Daoy (cell line): ENCODE measurements at regions not wholly inside any gene's neighbourhood (a gene's known extent, or its start where the extent isn't known, plus 50 kb on each side); places are given as distances from the start of the nearest gene placed in this dataset.
"Not testable (repeated sequence)": the region's sequence is repeated elsewhere in the genome, so short reads cannot be mapped to it uniquely, and the experiment has no call there.

Experiments
- DNase-seq: peaks from one replicate; pipeline ENCODE4 v3.0.0-alpha.2; 2015; ENCODE audit warnings: low read depth

- DNase-seq: no peak
Measured at GRCh38 chr3:144921710-144922109, 950.1 kb downstream of the DIPK2A start.

- no peak for DNase-seq
Measured at GRCh38 chr3:144923046-144923775, 951.6 kb downstream of the DIPK2A start.

GRCh38 chr3:144930431-144930830 lies 958.8 kb downstream of the DIPK2A start:
- no peak for DNase-seq

GRCh38 chr3:144931590-144931989 lies 960.0 kb downstream of the DIPK2A start:
- no peak for DNase-seq

- no peak for DNase-seq
Measured at GRCh38 chr3:144942093-144942837, 970.6 kb downstream of the DIPK2A start.

- no peak for DNase-seq
Measured at GRCh38 chr3:144942838-144943197, 971.2 kb downstream of the DIPK2A start.

- DNase-seq: no peak
Measured at GRCh38 chr3:144947895-144948294, 976.3 kb downstream of the DIPK2A start.

- DNase-seq: no peak
Measured at GRCh38 chr3:144948711-144949110, 977.1 kb downstream of the DIPK2A start.

GRCh38 chr3:144953959-144954358 lies 982.3 kb downstream of the DIPK2A start:
- DNase-seq: no peak

GRCh38 chr3:144957398-144958101 lies 985.9 kb downstream of the DIPK2A start:
- DNase-seq: no peak

- DNase-seq: no peak
Measured at GRCh38 chr3:144963810-144964209, 992.2 kb downstream of the DIPK2A start.

- DNase-seq: no peak
Measured at GRCh38 chr3:144966560-144966959, 994.9 kb downstream of the DIPK2A start.

GRCh38 chr3:144968750-144969350 lies 997.2 kb downstream of the DIPK2A start:
- DNase-seq: no peak

GRCh38 chr3:144984481-144984880 lies 1012.9 kb downstream of the DIPK2A start:
- DNase-seq: not testable (repeated sequence)

- DNase-seq: no peak
Measured at GRCh38 chr3:144989807-144990206, 1018.2 kb downstream of the DIPK2A start.

- no peak for DNase-seq
Measured at GRCh38 chr3:144995856-144996255, 1024.2 kb downstream of the DIPK2A start.

- DNase-seq: no peak
Measured at GRCh38 chr3:145005427-145005826, 1033.8 kb downstream of the DIPK2A start.

GRCh38 chr3:145006271-145006670 lies 1034.6 kb downstream of the DIPK2A start:
- DNase-seq: no peak

GRCh38 chr3:145013931-145014330 lies 1042.3 kb downstream of the DIPK2A start:
- DNase-seq: no peak

- no peak for DNase-seq
Measured at GRCh38 chr3:145015253-145015652, 1043.6 kb downstream of the DIPK2A start.

GRCh38 chr3:145017959-145018358 lies 1046.3 kb downstream of the DIPK2A start:
- no peak for DNase-seq

- DNase-seq: no peak
Measured at GRCh38 chr3:145022447-145022846, 1050.8 kb downstream of the DIPK2A start.
